ENCODE measurements at regions not wholly inside any gene's neighbourhood (a gene's known extent, or its start where the extent isn't known, plus 50 kb on each side); places are given as distances from the start of the nearest gene placed in this dataset.

DNA sequence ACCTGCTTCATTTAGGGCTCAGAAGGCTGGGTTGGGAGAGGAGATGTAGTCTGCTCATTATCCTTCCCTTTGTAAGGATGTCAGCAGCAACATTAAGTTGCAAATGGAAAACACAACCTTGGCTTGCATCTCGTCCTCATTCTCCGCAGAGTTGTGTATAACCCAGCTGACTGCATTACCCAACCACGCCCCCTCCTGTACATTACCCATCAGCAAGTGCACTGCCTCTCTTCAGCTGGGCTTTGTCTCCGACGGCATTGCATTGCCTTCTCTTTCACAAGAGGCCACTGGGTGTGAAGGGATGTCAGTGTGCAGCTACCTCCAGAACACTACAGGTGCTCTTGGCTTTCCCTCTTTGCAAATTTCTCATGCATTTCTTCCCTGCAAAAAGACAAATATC, 128.7 kb upstream of the TSHZ2 start:
- no peak overlapping the region for H3K27ac Mint-ChIP-seq
- H3K4me3 Mint-ChIP-seq: no peak overlapping the region
- no peaks in the 10 kb centered on the region for H3K9me3 Mint-ChIP-seq
- no peak for ATAC-seq (ENCODE audit: low read depth)
- no peaks in the 10 kb centered on the region for H3K4me1 Mint-ChIP-seq
- no peak for DNase-seq (ENCODE audit: low spot score in 2 of 2)
- H3K27me3 Mint-ChIP-seq: peaks cover 17% of the 10 kb centered on the region
- H3K36me3 Mint-ChIP-seq: no peaks in the 10 kb centered on the region

- ATAC-seq (ENCODE audit: low read depth): no peak
Measured at GRCh38 chr20:52841003-52841402, 131.2 kb upstream of the TSHZ2 start.

DNA sequence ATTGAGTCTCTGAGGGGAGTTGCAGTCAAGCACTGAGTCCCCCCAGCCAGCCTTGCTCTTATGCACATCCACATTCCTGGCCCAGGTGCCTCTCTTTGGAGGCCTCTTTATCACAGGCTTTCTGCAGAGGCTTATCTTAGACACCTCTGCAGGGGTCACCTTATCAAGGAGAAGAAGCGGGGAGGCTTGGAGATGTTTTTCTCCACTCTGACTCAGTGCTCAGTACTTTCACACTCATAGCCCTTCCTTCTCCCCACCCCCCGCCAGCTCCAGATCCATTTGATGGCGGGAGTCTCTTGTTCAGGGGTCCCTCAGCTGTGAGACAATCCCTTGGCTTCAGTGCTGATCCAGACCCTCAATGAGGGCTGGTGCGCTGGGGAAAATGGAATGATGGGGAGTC, 132.1 kb upstream of the TSHZ2 start:
- H3K9me3 Mint-ChIP-seq: no peaks in the 10 kb centered on the region
- DNase-seq (ENCODE audit: low spot score in 2 of 2) (no peak), ATAC-seq (ENCODE audit: low read depth) (no peak)
- no peak overlapping the region for H3K27ac Mint-ChIP-seq
- no peaks in the 10 kb centered on the region for H3K4me1 Mint-ChIP-seq
- no peak overlapping the region for H3K4me3 Mint-ChIP-seq
- no peaks in the 10 kb centered on the region for H3K36me3 Mint-ChIP-seq
- H3K27me3 Mint-ChIP-seq: peaks cover 5% of the 10 kb centered on the region

More at GRCh38 chr20:52841003-52841402, 131.2 kb upstream of the TSHZ2 start:
- H3K4me1 Mint-ChIP-seq: no peaks in the 10 kb centered on the region
- peaks cover 8% of the 10 kb centered on the region for H3K27me3 Mint-ChIP-seq
- H3K36me3 Mint-ChIP-seq: no peaks in the 10 kb centered on the region
- no peak overlapping the region for H3K27ac Mint-ChIP-seq
- DNase-seq (ENCODE audit: low spot score in 2 of 2): no peak
- no peak overlapping the region for H3K4me3 Mint-ChIP-seq
- no peaks in the 10 kb centered on the region for H3K9me3 Mint-ChIP-seq

DNA sequence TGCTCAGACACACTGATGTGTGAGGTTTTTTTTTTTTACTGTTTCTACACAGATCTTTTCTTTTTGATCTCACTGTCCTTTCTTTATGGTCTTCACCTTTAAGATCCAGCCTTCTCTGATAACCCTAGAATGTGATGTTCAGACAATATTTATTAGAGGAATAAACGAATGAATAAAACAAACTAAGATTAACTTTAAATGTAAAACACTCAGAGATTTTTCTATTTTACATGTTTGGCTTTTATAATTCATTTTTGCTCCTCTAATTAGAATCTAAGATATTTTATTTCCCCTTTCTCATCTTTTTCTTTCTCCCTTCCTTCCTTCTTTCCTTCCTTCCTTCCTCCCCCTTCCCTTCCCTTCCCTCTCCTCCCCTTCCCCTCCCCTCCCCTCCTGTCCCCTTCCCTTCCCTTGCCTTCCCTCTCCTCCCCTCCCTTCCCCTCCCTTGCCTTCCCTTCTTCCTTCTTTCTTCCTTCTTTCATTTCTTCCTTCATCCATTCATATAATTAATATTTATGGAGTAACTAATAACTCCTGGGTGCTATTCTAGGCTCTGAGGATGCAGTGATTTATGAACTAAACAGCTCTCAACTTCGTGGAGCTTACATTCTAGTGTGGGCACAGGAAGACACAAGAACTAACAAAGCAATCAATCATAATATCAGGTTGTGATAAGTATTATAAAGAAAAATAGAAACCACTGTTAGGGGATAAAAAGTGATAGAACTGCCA, 133.5 kb upstream of the TSHZ2 start:
- H3K4me1 Mint-ChIP-seq: no peaks in the 10 kb centered on the region
- no peak for DNase-seq (ENCODE audit: low spot score in 2 of 2)
- H3K27me3 Mint-ChIP-seq: peaks cover 4% of the 10 kb centered on the region
- H3K9me3 Mint-ChIP-seq: no peaks in the 10 kb centered on the region
- no peak for ATAC-seq (ENCODE audit: low read depth)
- no peak overlapping the region for H3K4me3 Mint-ChIP-seq
- H3K27ac Mint-ChIP-seq: no peak overlapping the region
- no peaks in the 10 kb centered on the region for H3K36me3 Mint-ChIP-seq

DNA sequence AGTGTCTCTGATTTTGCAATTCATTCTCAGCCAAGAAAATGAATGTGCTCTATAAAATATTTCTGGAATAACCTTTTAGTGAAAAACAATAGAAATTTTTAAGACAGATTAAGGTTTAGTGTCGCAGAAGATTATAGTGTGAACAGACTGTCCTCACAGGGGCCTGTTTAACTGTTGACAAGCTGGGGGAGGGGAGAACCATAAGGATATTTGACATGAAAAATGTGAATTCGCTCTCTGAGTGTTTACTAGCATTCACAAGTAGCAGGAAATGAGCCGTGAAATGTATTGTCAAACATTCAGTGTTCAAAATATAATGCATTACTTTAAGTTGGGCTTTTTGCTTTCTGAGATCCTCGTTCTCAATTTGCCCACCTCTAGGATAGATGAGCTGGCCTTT, 134.8 kb upstream of the TSHZ2 start:
- H3K27me3 Mint-ChIP-seq: peaks cover 3% of the 10 kb centered on the region
- no peaks in the 10 kb centered on the region for H3K36me3 Mint-ChIP-seq
- no peak overlapping the region for H3K27ac Mint-ChIP-seq
- H3K4me3 Mint-ChIP-seq: no peak overlapping the region
- ATAC-seq (ENCODE audit: low read depth): no peak
- H3K9me3 Mint-ChIP-seq: no peaks in the 10 kb centered on the region
- H3K4me1 Mint-ChIP-seq: no peaks in the 10 kb centered on the region
- no peak for DNase-seq (ENCODE audit: low spot score in 2 of 2)

DNA sequence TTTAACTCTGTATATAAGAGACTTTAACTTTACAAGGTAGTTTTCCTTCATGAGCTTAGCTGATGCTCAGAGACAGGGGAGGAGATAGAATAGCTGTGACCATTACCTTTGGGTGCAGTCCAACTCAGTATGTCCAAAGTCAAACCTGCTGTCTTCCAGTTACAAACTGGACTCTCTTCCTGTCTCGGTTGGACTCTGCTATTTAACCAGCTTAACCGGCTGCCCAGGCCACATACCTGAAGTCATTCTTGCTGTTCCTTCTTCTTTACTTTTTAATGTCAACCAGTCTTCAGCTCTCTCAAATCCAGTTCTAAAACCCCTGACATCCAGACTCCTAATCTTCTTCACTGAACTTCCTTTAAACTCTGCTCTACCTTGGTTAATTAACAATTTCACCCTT, 138.3 kb upstream of the TSHZ2 start:
- H3K4me1 Mint-ChIP-seq: no peaks in the 10 kb centered on the region
- no peak overlapping the region for H3K27ac Mint-ChIP-seq

DNA sequence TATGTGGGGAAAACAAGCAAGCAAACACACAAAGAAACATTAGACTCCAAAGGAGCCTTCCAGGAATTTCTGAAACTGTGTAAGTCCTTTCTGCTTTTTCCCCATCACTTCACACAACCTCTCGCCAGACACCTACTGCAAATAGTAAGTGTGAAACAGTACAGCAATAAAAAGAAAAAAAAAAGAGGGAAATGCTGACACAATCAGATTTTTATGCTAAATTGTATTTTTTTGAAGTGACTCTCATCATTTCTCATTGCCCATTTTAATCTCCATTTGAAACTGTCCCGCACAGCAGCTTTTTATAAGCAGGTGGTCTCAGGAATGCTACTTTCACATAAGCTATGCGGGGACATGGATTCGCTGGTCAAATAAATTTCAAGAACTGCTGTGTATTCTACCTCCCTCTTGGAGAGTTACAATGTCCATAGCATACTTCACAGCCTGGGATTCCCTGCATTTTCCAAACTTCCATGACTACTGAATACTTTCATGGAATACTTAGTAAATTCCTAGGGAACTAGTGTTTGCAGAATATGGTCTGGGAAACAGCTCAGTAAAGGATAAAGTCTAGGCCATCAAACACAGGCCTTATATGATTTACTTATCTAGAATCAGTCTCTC, 139.9 kb upstream of the TSHZ2 start:
- H3K36me3 Mint-ChIP-seq: no peaks in the 10 kb centered on the region
- peaks cover 5% of the 10 kb centered on the region for H3K27me3 Mint-ChIP-seq
- no peaks in the 10 kb centered on the region for H3K4me1 Mint-ChIP-seq
- no peak overlapping the region for H3K4me3 Mint-ChIP-seq
- peaks cover 6% of the 10 kb centered on the region for H3K9me3 Mint-ChIP-seq
- DNase-seq (ENCODE audit: low spot score in 2 of 2) (no peak), ATAC-seq (ENCODE audit: low read depth) (no peak)
- H3K27ac Mint-ChIP-seq: no peak overlapping the region

More for the DNA sequence above, 138.3 kb upstream of the TSHZ2 start:
- Mint-ChIP-seq H3K4me3 (no peak overlapping the region), H3K27me3 (peaks cover 5% of the 10 kb centered on the region), H3K36me3 (no peaks in the 10 kb centered on the region), H3K9me3 (peaks cover 6% of the 10 kb centered on the region)
- DNase-seq (ENCODE audit: low spot score in 2 of 2): no peak
- ATAC-seq (ENCODE audit: low read depth): no peak

- H3K4me1 Mint-ChIP-seq: no peaks in the 10 kb centered on the region
- peaks cover 9% of the 10 kb centered on the region for H3K9me3 Mint-ChIP-seq
- H3K36me3 Mint-ChIP-seq: no peaks in the 10 kb centered on the region
- DNase-seq (ENCODE audit: low spot score in 2 of 2) (no peak), ATAC-seq (ENCODE audit: low read depth) (no peak)
- no peak overlapping the region for H3K4me3 Mint-ChIP-seq
- no peak overlapping the region for H3K27ac Mint-ChIP-seq
- peaks cover 5% of the 10 kb centered on the region for H3K27me3 Mint-ChIP-seq
Measured at GRCh38 chr20:52830598-52830997, 141.6 kb upstream of the TSHZ2 start.

DNA sequence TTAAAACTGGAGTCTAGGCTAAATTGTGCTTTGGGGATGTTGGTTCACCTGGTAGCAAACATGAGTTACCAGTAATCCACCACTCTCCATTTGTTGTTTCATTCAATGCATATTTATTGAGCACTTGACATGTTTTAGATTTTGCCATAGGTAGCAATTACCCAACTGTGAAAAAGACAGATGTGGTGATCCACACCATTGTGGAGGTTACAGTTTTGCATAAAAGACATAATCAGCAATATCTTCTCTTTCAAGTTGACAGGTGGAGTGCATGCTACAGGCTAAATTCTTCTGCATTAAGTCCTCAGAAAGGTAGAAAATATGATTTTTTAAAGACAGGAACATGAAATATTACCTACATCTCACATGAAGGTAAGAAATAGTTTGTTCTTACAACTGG, 143.0 kb upstream of the TSHZ2 start:
- peaks cover 9% of the 10 kb centered on the region for H3K9me3 Mint-ChIP-seq
- no peak overlapping the region for H3K27ac Mint-ChIP-seq
- H3K27me3 Mint-ChIP-seq: peaks cover 3% of the 10 kb centered on the region
- no peaks in the 10 kb centered on the region for H3K4me1 Mint-ChIP-seq
- ATAC-seq (ENCODE audit: low read depth): no peak
- H3K4me3 Mint-ChIP-seq: no peak overlapping the region
- no peak for DNase-seq (ENCODE audit: low spot score in 2 of 2)
- no peaks in the 10 kb centered on the region for H3K36me3 Mint-ChIP-seq

GRCh38 chr20:52828199-52828598, 144.0 kb upstream of the TSHZ2 start:
- no peaks in the 10 kb centered on the region for H3K4me1 Mint-ChIP-seq
- ATAC-seq (ENCODE audit: low read depth) (no peak), DNase-seq (ENCODE audit: low spot score in 2 of 2) (no peak)
- no peaks in the 10 kb centered on the region for H3K36me3 Mint-ChIP-seq
- H3K4me3 Mint-ChIP-seq: no peak overlapping the region
- peaks cover 9% of the 10 kb centered on the region for H3K9me3 Mint-ChIP-seq
- no peak overlapping the region for H3K27ac Mint-ChIP-seq
- peaks cover 2% of the 10 kb centered on the region for H3K27me3 Mint-ChIP-seq

GRCh38 chr20:52826722-52827121, 145.4 kb upstream of the TSHZ2 start:
- Mint-ChIP-seq H3K36me3 (no peaks in the 10 kb centered on the region), H3K4me1 (no peaks in the 10 kb centered on the region), H3K27me3 (no peaks in the 10 kb centered on the region), H3K9me3 (peaks cover 9% of the 10 kb centered on the region), H3K27ac (no peak overlapping the region), H3K4me3 (no peak overlapping the region)
- DNase-seq (ENCODE audit: low spot score in 2 of 2) (no peak), ATAC-seq (ENCODE audit: low read depth) (no peak)

DNA sequence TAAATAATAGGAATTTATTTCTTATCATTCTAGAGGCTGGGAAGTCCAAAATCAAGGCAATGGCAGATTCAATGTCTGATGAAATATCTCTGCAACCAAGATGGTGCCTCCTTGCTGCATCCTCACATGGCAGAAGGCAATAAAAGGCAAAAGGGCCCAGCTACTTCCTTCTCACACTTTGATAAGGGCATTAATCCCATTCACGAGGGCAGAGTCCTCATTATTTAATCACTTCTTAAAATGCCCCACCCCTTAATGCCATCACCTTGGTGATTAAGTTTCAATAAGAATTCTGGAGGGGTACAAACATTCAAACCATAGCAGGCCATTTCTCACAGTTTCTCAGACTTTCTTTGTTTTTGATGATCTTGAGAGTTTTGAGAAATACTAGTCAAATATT, 145.8 kb upstream of the TSHZ2 start:
- Mint-ChIP-seq H3K27ac (no peak overlapping the region), H3K27me3 (no peaks in the 10 kb centered on the region), H3K36me3 (no peaks in the 10 kb centered on the region), H3K4me1 (no peaks in the 10 kb centered on the region), H3K4me3 (no peak overlapping the region), H3K9me3 (peaks cover 9% of the 10 kb centered on the region)
- DNase-seq (ENCODE audit: low spot score in 2 of 2): no peak
- no peak for ATAC-seq (ENCODE audit: low read depth)

DNA sequence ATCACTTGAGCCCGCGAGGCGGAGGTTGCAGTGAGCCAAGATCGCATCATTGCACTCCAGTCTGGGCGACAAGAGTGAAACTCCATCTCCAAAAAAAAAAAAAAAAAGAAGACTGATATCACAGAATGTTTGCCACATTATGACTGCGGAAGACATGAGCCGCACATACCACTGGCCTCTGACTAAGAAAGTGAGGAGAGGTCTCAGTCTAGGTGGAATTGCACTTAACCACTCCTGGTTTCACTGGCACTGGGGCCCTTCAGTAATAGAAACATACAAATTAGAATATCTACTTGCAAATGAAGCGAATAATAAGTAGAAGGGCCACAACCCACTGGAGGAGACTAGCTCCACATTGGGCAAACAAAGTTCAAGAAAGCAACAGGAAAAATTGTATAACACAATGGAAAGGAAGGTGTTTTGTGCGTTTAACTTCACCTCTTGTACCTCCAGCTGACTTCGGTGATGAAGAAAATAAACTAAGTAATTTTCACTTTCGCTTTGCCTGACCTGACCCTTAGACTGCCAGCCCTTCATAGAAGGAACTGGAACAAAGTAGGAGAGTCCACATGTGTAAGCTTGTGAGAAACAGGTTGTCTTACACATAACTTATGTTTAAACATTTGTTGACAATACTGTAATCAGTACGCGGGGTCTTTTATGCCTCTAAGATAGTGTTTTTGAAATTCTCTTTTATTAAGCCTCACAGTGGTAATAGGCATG, 147.5 kb upstream of the TSHZ2 start:
- Mint-ChIP-seq H3K4me3 (no peak overlapping the region), H3K27me3 (no peaks in the 10 kb centered on the region), H3K36me3 (no peaks in the 10 kb centered on the region), H3K9me3 (peaks cover 3% of the 10 kb centered on the region), H3K27ac (no peak overlapping the region), H3K4me1 (no peaks in the 10 kb centered on the region)
- no peak for DNase-seq (ENCODE audit: low spot score in 2 of 2)
- no peak for ATAC-seq (ENCODE audit: low read depth)

- no peak overlapping the region for H3K4me3 Mint-ChIP-seq
- ATAC-seq (ENCODE audit: low read depth) (no peak), DNase-seq (ENCODE audit: low spot score in 2 of 2) (no peak)
- no peak overlapping the region for H3K27ac Mint-ChIP-seq
- H3K27me3 Mint-ChIP-seq: no peaks in the 10 kb centered on the region
- H3K4me1 Mint-ChIP-seq: no peaks in the 10 kb centered on the region
- H3K9me3 Mint-ChIP-seq: peaks cover 3% of the 10 kb centered on the region
- no peaks in the 10 kb centered on the region for H3K36me3 Mint-ChIP-seq
Measured at GRCh38 chr20:52823303-52823702, 148.9 kb upstream of the TSHZ2 start.
